Muscle of arm (tissue), 1 donor: ENCODE measurements at regions not wholly inside any gene's neighbourhood (a gene's known extent, or its start where the extent isn't known, plus 50 kb on each side); places are given as distances from the start of the nearest gene placed in this dataset.

Experiments used
- DNase-seq: peaks from one replicate; pipeline ENCODE4 v3.0.0-alpha.2; 2013

DNA sequence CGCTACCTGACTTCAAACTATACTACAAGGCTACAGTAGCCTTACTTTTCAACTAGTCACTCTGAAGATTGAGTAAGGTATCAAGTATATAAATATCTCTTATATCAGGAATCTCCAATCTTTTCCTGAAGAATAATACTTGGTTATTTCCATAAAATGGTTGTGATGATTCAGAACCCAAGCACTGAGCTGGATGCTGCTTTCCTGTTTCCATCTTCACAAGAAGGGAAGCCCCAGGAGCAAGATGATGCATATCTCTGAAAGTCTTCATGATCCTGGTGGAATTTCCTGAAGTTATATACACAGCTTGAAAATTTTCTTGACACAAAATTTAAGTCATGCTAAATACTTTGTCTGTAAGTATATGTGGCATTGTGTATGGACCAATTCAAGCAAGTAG lies 243.9 kb upstream of the TANK start:
- no peak for DNase-seq

DNA sequence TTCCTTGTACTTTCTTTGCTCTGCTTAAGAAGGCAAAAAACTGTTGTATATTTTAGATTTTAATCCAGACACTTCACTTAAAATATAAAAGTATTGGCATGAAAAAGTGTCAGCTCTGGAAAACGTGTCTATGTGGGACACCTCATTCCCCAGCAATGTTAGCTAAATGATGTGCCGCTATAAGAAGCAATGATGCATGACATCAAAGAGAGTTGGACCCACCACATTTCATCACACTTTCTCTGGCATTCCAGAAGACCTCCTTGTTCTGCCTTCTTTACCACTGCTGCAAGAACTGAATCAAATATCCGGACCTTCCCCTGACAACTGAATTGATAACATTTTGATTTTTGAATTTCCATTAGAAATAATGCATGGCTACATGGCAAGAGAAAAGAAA lies 242.4 kb upstream of the TANK start:
- no peak for DNase-seq

DNA sequence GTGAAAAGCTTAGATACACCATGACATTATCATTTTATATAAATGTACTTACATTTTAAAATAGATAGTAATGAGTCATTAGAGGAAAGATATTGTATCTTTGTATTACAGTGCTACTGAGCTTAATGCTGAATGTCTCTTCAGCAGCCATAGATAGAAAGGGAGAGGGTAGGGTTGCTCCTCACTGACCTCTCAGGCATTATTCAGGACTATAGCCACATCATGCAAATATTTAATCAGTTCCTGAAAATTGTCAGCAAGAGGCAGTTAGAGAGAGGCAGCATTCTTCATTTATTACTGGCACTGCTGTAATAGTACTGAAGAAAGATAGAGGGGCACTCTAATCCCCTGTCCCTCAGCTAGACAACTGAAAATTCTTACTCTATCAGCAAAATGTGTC lies 242.0 kb upstream of the TANK start:
- DNase-seq = no peak

DNA sequence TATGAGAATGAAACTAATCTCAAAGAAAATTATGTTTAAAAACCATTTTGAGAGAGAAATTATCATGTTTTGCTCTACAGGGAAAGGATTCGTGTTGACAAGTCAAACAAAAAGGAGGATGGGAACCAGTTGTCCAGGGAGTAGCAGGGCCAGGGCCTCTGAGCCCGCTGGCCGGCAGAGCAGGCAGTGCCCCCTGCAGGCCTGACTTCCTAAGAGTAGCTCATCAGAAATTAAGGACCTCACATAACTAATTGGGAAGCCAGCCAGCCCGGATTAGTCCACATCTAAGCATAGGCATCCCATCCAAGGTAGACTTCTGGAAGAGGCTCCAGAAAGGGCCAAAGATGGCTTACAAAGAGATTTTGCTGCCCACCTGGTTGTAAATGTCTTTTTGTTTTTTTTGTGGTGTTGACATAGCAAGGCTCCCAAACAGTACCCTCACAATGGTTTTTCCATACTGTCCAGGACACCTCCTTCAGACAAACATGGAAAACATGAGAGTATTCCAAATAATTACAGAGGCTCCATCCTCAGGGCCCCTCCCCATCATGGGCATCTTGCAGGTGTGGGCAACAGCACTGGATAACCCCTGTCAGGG lies 241.2 kb upstream of the TANK start:
- no peak for DNase-seq

DNA sequence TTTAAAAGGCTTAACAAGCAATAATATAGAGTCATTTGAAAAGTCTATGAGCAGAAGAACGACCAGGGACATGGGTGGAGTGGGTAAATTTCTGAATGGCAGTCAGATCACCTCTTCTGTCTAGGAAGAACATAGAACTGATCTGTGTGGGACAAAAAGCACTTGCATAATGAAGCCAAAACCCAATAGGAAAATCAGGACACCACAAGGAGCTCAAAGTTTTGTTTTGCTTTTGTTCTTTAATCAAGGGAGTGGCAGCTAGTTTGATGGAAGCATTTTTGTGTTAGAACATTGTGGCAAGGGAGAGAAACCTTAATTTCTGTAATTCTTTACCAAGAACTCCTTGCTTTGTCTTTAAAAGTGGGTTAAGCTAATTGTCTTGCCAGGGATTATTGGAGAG lies 240.2 kb upstream of the TANK start:
- DNase-seq = no peak

DNA sequence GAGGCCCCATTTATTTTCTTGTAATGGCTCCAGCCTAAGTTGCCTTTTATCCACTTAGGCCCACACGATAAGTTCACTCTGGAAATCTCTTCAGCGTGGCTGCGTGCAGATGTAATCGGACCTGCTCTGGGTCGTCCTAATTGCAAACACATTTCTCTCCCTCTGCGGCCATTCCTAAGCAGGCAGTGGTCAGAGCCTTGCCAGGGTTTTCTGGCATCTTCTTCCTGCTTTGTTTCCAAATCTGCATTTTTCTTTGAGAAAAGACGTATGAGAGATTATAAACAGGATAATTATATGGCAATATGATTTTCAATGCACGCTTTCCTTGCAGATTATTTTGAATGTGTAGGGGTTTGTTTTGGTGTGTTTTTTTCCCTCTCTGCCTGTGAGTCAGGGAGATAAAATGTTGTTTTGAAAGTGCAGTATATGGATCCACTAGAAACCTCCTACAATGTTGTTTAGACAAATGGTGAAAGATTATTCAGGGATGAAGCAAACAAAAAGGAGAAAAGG lies 239.4 kb upstream of the TANK start:
- DNase-seq = peak; percentile 94

DNA sequence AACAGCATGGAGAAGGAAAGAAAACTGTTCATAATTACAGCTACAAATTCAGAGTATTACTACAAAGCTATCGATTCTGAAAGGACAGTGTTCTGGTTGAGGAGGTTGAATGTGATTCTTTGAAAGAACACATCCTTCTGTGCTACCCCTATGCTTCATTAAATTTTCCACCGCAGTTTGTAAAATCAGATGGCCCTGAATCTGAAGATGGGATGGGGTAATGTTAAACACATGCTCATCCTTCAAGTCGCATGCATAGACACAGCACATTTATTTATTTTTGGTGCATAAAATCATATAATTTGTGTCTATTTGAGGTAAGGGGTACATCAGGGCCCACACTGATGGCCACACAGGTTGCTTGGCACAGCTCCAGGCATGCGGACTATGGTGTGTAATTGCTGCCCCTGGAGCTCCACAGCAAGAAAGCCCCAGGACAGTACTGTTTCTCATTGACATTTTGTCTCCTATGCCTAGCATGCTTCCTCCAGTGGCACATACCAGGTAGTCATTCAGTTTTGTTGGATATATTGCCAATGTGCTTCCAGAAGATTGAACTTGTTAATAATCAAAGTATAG lies 238.8 kb upstream of the TANK start:
- DNase-seq = no peak

DNA sequence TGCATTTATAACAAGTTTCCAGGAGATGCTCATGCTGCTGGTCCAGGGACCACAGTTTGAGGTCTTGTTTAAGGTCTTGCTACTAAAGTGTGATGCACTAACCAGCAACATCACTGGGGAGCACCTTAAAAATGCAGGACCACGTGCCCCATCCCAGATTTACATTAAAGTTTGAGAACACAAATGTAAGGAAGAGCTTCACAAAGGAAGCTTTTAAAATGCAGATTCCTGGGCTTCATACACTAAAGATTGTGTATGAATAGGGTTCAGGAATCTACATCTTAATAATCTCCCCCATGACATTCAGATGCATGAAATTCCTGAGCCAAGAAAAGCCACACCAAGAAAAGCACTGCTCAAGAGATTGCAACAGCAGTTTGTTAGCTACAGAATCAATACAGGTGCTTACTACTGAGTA lies 235.3 kb upstream of the TANK start:
- no peak for DNase-seq

DNA sequence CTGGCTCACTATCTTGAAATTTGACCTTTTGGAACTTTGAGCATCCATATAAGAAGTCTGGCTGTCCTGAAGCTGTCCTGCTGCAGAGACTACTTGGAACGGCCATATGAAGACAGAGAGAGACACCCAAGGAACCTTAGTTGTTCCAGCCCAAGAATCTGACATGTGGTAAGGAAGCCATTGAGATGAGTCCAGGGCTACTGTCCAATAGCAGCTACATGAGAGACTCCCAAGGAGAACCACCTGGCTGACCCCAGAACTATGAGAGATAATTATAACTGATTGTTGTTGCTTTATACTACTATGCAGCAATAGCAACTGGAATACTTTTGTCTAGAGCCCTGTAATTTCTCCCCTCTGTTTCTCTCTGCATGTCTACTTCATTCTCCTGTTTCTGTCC lies 234.3 kb upstream of the TANK start:
- no peak for DNase-seq

DNA sequence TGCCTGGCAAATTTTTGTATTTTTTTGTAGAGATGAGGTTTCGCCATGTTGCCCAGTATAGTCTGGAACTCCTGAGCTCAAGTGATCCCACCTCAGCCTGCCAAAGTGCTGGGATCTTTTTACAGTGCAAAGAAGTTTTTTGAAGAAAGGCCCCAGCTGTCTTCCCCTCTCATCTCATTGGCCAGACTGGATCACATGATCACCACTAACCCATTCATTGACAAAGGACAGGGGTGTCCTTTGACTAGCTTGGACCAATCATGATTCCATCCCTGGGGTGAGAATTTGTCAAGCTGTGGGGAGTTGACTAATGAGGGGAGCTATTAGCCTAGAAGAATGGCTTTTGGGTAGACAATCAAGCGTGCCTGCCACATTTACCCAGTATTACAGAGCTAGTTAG lies 232.9 kb upstream of the TANK start:
- DNase-seq = no peak

DNA sequence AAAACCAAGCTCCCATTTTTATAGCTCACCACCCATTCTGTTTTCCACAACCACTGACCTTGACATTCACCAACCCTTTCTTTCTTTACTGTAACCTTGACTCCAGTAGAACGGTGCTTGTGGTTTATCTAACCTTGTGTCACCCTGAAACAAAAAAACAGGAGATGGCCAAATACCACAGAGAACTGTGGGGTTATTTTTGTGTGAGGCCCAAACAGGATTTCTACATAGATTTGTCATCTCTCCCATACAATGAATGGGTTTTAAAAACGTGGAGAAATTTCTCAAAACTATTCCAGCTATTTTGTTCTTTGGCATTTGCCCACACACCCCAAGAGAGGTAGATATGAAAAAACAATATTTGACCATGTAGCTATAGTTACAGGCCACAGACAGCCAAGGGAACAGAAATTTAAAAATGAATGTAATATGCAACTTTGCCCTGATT lies 231.3 kb upstream of the TANK start:
- no peak for DNase-seq

DNA sequence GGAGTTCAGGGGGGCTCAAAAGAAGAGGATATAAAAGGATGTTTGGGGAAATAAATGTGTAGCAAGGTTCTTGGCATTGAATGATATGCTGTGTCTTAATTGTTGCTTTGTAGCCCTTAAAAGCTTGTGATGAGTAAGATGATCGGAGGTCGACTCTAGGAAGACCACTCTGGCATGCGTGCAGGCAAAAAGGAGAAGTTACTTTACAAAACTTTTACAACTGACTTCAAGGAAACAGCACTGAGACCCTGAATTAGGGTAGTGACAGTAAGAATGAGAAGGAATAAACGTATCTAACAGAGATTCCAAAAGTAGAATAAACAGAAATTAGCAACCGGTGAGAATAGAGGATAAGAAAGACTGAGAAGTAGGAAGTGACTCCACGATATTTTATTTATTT lies 228.7 kb upstream of the TANK start:
- no peak for DNase-seq

DNA sequence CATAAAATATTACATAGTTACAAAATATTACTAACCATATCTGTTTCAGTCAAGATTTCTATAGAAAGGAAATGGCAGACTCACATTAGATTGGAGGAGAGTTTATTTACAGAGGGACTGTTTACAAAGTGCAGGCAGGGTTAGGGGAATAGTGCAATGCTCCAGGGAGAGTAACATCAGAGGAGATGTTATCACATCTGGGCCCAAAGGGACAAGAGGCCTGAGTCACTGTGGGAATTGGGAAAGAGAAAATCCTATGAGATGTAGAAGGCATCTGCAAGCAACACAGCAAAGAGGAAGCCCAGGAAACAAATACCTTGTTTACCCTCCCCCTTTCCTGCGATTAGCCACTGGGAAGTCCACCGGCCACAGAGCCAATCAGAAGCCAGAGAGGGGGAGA lies 227.3 kb upstream of the TANK start:
- no peak for DNase-seq

DNA sequence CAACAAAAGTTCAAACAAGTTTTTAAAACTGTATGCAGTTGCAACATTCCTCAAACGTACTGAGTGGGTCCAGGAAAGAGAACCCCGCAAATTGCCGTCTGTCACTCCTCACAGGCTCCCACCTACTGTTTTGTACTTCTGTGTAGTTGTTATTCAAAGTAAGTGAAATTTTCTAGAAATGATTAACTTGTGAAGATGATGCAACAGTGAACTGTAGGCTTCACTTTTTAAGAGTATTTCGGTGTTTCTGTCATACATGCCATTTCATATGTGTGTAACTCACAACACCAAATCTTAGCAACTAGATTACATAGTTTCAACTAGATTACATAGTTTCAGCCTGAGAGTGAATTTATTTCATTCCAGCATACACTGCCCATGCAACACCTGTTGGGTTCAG lies 226.0 kb upstream of the TANK start:
- no peak for DNase-seq

DNA sequence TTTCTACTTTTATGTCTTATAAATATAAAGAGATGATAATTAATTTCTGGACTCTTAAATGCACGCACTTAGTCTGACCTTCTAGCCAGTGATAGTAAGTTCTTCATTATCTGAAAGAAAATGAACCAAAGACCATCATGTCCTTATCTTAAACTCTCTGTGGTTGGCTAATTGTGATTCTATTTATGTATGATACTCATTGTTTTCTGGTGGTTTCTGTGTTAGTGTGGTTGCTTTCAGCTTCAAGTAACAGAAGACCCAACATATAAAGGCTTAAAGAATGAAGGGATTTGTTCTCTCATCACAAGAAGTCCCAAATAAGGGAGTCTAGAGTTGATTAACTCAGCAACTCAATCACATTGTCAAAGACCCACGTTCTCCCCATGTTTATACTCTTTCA lies 225.2 kb upstream of the TANK start:
- no peak for DNase-seq

DNA sequence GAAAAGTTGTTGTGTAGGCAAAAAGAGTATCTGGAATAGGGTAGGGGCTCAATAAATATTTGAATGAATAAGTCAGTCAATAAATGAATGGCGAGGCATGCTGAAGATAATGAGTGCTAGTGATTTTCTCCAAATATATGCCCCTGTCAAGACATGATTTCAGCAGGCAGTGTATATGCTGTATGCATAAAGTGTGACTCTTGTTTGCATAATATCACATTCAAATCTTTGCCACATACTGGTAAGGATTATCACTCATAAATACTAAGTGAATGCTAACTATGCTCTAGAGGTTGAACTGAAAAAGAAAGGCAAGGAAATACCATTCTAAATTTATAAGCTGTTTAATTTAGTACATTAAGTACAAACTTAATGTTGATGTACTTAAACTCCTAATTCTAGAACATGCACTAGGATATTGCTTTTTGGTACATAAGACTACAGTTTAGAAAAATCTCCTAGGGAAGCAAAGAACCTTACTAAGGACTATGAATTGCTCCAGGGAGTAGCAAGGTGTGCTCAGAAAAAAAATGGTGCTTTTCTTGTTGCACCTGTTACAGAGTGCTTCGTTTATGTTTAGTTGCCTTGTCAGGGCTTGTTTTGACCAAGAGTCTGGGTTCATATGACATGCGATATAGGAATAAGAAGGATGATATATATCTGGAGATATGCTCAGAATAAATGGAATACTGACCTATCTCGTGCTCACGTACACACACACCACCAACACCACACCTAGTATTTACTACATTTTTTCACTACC lies 224.0 kb upstream of the TANK start:
- no peak for DNase-seq

DNA sequence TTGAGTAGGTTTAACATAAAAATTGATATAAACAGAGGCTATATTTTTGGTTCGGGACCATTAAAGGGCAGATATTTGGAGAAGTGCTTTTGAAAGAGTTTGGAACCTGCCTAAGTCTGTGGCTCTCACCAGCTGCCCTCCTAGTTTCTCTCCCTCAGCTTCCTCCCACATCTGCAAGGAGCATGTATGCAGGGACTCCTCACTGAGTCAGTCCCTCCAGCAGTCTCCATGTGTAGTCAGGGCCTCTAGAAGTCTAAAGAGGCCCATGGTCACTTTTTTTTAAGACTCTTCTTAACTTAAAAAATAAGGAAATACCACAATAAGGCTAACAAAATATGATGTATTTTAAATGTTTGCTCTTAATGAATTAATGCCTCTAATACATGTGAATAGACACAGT lies 220.0 kb upstream of the TANK start:
- no peak for DNase-seq

DNA sequence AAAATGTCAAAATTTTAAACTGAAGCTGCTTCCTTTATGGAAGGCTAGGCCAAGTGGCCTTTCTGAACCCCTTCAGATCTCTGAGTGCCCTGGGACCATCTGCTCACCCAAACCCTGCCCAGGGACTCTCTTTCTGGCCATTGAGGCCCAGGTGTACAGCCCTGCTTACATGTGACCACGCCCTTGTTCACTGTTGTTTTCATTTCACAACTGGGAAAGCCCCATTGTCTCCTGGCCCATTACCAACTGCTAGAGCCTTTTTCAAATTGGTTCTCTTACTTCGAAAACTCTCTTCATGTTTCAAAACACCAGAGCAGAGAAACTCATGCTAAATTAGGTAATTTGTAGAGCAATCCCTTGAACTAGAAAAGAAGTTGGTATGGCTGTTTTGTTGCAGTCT lies 219.5 kb upstream of the TANK start:
- no peak for DNase-seq

DNA sequence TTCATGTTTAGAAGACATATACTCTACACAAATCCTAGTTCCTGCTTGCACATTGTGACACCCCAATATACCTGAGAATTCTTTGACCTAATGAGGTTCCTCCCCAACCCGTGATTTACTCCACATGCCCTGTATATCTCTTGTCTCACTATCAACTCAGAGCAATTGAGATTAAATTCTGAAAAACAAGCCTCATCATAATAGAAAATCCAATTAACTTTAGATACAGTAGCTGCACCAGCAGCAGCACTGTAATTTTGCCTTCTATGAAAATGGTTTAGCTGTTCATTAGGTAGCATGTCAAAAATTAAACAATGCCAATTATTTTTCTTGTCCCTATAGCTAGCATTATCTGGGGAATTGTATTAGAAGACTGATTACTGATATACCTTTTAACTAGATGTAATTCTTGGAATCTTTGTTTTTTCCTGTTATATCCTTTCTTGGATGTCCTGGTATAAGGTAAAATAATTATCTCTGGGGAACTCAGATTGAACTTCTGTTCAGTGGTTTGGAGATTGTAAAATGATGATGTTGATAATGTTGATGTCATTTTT lies 218.9 kb upstream of the TANK start:
- DNase-seq = no peak

DNA sequence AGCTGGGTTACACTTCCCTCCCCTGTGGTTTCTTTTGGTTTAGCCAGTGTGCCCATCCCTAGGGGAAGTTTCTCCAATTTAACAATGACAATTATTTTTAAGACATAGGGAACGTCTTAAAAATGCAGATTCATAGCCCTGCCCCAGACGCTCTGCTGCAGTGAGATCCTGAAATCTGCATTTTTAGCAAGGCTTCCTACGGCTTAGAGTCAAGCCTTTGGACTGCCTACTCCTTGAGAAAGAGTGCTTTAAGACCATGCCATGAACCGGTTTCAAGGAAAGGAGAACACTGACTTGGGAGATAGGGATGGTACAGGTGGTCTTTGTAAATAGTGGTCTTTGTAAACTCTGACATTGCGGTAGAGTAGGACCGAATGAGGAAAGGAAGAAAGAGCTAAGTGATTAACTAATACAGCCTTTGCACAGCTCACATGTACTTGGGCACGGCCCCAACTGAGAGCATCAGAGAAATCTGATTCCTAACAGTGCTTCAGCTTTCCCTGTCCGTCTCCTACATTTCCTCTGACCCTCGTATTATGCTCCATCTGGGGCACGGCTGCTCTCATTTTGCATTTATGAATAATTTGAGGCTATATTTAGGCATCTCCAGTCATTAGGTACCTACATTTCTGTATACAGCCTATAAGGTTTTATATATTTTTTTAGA lies 217.6 kb upstream of the TANK start:
- peak; percentile 59 for DNase-seq

DNA sequence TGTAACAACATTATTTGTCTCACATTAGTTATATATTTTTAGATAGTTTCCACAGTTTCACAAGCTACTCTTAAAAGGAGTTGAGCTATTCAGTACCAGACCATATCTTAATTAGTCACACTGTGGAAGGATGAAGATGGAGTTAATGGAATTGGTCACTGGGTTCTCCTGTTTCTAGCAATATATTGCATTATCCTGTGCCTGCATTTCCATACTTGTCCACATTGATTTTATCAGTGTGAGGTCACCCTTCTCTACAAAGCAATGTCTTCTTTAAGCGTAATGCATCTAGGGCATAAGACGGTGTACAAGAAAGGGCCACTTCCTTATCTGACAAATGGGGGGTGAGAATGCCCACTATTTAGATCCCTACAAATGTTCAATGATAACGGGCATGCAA lies 216.8 kb upstream of the TANK start:
- no peak for DNase-seq

DNA sequence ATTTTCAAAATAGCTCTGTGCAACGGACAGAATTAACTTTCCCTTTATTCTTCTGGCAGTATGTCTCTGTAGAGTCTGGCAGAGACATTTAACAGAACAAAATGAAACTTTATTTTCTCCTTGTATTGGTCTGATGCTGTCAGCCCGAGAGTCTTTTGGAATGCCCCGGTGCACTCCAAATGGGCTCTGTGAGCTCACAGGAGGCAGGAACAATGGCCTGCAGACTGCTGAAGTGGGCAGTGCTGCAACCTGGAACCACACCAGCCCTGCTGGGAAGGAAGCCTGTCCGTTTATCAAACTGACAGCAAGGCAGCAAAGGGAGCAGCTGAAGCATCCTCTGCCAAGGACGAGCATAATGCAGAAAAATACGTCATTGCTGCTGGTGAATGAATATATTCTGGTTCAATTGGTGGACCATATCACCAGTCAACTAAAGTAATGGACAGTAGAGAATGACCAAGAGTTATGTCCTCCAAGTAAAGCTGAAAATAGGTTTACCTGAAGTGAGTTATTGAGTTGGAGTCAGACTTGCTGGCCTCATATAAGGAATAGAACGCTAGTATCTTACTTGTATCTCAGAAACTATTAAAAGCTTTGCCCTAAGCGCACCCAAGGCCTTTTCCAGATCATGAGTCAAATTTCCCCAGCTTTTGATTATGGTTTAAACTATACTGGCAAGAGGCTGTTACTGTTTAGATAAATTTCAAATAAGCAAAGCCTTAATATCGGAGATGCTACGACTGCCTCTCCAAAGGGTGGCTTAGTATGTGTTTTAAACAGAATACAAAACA lies 207.6 kb upstream of the TANK start:
- peak; percentile 65 for DNase-seq
